NCI-H2196 treated with DMSO at 0.1 percent for 48 hours (cell line): ENCODE measurements at regions not wholly inside any gene's neighbourhood (a gene's known extent, or its start where the extent isn't known, plus 50 kb on each side); places are given as distances from the start of the nearest gene placed in this dataset.

Experiments
- DNase-seq: peaks from one replicate; lab custom pipeline; 2025; ENCODE audit not compliant: unreplicated experiment; lab: John Stamatoyannopoulos, UW

DNA sequence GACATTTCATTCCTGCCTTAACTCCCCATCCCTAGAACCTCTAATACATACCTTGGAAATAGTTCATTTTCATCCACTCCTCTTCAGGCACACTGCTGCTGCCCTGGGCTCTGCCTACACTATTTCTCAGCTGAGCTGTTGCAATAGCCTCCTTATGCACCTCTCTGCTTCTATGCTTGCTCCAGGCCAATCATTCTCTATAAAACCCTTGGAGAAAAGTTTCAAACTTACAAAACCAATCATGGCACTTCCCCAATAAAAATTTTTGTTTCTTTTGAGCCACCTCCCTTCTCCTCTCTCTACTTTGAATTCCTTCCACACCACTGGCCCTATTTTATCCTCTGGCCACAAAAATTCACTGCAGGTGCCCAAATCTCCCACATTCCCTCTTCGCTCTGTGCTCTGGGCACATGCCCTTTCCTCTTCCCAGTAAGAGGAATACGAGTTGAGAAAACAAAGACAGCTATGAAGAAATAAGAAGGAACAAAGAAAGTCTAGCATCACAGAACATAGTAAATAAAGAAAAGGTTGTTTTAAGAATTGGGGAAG, 301.4 kb downstream of the ELAVL2 start:
- DNase-seq: no peak

DNA sequence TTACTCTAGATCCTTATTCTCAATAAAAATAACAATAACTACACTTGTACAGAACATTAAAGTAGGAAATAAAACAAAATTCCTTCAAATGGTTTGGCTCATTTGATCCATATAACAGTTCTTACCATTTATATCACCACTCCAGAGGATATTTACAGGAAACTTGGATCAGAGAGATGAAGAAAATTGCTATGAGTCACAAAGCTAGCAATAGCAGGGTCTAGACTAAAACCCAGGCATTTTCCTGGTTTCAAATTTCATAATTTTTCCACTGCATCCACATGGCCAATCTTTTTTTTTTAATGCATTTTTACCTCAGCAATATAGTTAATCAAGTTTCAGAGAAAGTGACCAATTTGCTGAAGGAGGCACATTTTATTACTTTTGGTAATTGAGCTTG, 299.2 kb downstream of the ELAVL2 start:
- no peak for DNase-seq

DNA sequence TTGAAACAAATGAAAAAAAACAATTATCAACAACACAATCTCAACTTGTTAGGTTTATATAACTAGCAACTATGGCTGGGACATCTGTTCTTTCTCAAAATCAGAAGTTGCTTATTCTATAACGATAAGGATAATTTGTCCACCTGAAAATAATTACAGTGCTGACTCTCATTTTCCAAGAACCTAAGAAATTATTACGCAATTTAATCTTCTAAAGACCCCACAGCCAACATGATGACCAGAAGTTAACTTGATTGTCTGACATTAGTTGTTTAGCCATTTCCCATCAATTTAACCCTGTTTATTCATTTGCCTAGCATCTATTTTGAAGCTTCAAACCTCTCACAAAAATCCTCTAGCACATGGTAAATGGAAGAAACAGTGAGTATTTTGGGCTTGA, 293.8 kb downstream of the ELAVL2 start:
- DNase-seq: no peak

DNA sequence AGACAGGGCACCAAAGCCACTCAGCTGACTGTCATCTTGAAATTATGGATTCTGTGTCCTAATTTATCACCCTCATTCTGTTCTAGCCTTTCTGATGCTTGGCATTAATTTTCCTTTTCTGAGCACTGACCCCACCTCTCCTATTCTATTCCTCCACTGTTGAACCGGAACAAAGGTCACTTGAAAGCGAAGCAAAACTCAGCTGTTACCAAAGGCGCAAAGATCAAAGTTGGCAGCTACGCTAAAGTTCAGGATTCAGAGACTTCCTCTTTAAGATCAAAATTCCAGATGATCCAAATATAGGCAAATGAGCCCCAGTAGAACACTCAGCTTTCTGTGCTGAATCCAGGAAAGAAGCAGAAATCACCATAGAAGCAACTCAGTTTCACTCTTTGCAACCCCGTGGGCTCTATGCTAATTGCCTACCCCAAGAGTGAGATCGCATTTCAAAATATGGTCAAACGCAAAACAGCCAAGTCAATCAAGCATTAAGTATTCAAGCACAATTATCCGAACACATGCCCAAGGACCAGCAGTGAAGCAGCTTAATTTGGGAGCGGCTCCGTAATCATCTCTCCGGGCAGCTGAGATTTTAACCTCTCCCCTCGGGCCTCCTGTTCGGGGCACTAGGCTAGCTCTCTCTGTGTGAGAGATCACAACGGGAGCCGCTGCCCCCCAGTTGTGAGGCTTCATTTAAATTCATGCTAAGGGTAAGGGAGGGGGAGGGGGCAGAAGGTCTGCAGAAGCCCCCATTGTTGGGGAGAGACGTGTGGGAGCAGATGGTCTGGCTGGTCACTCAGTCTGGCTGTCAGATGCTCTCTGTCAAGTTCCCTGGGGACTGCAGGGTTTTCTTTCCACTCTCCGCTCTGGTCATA, 288.6 kb downstream of the ELAVL2 start:
- DNase-seq: no peak

DNA sequence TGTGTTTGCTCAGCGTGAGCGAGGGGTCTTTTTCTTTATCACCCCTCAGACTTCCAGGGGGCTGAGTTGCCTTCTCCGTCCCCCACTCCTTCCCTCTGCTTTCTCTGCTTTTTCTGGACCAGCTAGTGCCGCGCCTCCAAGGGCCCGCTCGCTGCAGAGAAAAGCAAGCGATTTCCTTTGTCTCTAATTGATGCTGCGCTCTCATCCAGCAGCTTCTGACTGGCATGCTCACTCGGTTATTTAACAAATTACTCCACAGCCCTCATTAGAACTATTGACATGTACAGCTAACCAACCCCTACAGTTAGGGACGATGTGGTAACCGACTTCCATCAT, 288.0 kb downstream of the ELAVL2 start:
- DNase-seq: no peak

DNA sequence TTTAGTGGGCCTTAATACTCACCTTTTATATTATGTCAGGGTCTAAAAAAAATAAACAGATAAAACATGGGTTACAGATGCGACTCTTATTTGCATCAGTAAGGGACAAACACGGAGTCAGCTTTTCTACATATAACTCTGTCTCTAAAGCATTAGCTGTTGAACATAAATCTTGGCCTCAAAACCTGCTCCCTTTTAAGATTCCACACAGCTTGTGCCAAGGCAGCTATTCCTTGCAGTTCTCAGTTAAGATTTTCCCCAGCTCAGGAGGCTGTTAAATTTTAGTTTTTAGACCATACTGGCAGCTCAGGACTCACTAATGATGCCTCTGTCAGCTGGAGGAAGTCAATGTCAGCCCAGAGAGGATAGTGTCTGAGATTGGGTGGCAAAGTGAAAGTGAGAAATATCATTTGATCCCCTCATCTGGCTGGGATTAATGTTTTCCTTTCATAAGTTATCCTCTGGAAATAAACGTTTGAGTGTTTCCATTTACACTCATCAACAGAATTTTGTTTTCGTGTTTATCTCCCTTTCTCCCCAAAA, 287.5 kb downstream of the ELAVL2 start:
- DNase-seq: no peak

DNA sequence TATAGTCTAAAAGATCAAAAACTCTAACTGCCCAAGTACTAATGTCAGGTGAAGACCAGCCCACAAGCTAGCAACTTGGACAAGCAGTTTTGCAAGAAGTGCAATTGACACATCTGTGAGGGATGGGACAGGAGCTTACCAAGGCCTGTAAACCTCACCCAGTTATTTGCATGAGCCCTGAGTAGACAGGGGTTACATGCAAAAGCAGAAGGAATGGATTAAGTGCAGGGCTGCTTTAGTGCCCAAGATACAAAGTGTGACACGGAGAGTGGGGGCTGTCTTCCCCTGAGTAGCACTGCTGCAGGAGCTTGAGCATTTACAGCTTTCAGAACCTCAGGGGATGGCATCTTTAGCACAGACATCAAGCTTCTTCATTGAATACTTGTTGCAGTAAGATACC, 286.7 kb downstream of the ELAVL2 start:
- DNase-seq: no peak

DNA sequence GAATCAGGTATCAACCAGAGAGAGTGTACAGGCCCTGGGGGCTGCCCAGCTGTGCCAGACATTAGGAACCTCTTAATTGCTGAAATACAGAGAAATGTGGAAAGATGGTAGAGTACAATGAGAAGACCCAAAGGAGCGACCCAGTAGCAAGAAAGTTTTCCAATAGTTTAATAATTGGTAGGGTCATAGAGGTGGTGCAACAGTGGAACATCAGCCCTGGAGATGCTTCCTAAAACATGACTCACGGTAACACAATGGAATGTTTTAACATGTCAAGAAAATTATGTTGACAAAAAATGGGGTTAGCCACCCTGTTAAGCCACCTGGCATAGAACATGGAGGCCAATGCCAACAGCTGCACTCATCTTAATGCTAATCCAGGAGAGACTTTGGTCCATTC, 284.1 kb downstream of the ELAVL2 start:
- no peak for DNase-seq

DNA sequence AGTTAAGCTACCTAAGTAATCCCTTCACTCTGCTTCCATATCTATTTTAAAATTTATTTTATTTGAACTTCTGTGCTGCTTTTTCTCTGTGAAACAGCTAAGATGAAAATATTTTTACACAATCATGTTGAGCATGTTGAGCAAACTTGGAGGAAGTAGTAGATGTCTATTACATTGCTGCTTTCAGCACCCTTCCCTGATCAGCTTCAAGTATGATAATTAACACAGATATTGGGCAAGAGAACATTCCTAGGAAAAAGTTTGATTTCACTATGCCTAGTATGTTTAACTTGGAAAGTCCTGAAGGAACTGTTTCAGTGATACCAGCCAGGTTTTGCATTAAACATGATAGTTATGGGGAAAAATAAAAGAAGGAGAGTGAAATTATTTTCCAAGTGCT, 283.6 kb downstream of the ELAVL2 start:
- DNase-seq: no peak

DNA sequence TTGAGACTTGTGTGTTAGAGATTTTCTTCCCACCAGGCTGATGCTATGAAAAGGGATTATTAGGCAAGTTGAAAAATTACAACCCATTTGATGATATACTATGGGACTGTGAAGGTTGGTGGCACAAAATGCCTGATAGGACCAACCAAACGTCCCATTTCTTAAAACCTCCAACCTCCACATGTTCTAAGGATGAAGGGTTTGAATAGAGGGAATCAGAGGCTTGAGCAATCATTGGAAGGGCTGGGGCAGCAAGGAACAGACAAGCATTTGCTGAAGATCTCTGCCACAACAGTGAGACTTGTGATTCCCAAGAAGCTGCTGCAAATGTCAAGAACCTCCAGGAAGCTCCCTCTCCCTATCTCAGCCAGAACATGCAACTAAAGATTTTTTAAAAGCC, 283.1 kb downstream of the ELAVL2 start:
- no peak for DNase-seq

DNA sequence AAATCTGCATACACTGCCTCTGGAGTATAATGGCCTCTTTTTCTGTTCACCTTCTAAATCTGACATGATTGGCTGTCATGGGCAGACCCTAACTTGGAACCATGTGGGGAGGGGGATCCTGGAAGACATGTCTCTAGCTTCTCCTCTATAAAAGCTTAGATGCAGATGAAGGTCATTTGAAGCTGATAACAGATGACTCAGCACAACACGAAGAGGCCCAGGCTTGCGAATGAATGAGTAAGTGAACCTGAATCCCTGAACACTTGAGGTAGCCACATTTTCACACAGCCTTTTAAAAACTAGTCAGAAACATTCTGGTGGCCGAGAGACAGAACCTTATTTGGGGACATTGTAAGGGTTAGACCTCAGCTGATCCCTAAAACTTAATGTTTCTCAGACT, 282.6 kb downstream of the ELAVL2 start:
- no peak for DNase-seq

DNA sequence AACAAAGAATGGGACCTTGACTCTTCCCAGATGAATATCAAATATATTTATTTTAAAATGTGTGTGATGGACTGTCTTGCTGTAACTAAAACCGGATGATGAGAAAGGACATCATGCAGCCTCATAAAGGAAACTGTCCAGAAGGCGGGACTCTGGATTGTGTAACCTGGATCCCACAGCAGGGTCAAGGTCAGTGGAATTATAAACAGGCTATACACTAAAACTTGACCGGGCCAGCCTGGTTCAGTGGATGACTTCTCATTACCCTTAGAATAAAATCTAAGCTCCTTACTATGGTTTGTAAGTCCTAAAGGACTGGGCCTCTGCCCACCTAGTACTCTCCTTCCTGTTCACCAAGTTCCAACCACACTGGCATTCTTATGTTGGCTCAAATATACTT, 280.3 kb downstream of the ELAVL2 start:
- DNase-seq: no peak

DNA sequence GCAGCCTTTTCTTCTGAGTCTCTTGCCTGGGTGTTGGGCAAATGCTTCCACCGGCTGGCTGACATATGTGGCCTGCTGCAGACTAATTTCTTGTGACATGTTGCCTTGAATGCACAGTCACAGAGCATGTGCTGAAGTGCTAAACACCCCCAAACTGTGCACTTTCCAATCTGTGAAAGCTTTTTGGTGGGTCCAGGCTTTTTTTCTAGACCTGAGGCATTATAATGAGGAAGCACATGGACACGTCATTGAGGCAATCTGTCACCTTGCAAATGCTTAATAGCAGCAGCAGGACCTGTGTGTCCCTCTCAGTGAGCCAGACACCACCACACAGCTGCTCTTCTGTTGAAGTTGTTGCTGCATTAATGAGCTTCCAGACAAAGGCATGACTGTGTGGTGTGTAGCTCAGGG, 274.7 kb downstream of the ELAVL2 start:
- DNase-seq: no peak

DNA sequence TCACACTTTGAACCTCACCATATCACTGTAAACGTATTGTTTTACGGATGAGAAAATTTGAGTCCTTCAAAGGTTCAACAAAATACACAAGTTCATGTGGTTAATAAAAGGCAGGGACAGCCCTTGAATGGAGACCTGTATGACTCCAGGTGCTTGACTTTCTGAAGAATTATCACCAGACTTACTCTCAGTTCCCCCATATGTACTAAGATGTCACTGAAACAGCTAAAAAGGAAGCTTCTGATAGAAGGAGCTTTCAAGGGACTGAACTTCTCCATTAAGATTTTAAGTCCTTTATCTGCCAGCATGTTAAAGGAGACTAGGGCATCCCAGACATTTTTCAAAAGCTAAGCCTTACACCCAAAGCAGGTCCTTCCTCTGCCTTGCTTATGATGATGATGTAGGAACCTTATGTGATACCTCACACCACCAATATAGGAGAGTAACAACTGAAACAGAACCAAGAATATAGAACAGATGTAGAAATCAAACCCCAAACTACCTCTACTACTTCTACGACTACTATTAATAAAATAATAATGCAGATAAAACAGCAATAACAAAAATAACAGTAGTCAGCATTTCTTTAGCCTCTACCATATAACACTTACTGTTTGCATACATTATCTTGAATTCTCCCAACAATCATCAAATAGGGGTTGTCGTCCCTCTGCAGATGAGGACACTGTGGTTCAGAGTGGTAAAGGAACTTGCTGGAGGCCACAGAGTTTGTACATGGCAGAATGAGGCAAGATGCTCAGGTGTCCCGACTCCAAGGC, 273.9 kb downstream of the ELAVL2 start:
- DNase-seq: no peak

DNA sequence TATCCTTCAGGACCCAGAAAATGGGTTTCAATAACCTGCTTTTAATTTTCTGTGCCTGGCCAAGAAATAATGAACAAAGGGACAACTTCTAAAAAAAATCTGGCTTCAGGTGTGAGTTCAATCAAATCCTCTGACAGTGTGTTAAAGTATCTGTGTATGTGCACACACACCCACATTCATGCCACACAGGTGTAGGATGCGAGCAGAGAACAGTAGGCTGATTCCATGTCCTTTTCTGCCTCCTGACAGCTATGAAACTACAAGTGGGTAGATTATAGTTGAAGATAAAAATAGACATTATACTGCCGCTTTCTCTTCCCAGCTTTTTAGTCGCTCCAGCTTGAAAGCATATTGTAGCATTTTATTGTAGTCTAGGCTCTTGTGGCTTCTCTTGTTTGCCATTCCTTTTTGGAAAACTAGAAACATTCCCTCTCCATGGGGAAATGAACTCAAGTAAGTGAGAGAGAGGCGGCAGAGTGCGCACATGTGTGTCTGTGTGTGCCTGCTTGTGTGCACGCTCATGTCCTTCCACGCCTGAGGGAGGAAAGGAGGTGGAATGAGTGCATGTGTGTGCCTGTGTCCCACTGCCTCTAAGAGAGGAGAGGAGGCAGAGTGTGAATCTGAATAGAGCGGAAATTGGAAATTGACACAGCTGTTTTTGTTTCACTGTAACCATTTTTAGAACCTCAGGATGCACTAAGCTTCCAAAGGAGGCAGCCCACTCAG, 273.0 kb downstream of the ELAVL2 start:
- no peak for DNase-seq

DNA sequence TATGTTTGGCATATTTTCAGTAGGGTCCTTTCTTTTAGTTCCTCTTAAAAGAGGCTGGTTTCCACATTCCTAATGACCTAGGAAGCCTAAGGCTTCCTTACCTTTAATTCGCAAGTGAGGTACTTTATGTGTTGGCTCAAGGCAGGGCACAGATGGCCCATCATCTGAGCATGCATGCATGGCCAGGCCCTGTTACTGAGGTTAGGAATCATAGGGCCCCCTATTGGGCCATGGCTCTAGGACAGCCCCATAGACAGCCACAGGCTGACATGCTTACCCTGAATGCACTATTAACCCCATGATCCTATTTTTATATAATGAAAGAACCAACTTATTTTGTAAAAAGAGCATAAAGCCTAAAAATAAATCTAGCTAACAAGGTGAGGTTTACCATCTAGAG, 271.4 kb downstream of the ELAVL2 start:
- no peak for DNase-seq

DNA sequence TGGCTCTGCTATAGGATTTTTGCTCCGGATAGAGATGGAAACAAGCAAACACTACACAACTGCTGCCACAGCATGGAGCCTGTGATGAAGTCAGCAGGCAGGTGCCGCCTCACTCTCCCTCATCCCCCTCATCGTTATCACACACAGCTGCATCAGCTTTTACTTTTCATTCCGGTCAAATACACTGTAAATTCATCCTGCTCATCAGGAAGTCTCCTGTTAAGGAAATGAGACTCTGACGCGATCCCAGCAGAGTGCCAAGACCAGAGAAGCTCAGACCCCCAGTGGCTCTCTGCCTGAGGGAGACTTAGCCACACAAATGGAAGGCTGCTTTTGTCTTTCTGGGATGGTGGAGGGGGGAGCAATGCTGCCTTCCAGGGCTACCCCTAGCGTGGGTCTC, 270.2 kb downstream of the ELAVL2 start:
- no peak for DNase-seq

DNA sequence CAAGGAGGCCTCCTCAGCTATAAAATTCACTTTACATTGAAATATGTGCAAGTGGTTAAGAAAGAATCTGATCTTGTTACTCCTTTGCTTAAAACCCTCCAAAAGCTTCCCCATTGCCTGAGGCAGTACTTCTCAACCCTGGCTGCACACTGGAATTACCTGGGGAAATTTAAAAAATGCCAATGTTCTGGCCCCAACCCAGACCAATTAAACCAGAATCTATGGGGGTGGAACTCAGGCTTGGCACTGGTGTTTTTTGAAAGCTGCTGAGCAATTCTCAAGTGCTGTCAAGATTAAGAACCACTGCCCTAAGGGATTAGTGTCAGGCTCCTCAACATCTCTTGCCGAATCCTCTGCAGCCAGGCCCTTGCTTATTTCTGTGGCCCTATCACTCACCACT, 269.6 kb downstream of the ELAVL2 start:
- no peak for DNase-seq

DNA sequence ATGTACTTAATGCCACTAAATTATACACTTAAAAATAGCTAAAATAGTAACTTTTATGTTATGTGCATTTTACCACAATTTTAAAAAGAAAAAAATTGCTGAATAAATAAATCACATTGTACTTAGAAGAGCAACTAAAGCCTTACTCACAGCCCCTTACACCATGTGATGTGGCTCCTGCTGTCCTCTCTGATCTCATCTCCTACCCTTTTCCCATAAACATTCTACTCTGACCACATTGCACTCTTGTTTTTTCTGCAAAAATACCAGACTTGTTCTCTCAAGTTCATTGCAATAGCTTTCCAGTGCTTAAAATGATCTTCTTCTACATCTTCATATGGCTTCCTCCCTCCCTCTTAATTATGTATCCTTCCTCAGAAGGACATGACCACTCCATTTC, 268.4 kb downstream of the ELAVL2 start:
- no peak for DNase-seq

DNA sequence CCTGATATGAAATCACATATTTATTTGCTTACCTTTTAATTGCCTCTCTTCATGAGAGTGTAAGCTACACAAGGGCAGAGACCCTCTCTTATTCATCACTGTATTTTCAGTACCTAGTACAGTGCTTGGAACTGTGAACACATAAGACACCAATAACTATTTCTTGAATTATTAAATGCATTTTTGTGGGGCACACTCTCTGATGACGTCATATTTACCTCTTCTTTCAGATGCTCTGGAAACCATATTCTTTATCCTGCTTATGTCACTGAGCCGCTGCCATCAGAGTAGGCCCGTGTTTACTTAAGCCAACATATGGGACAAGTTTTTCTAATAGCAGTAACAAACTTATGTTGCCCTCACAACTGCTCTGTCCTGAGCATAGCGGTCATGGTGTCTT, 266.5 kb downstream of the ELAVL2 start:
- DNase-seq: no peak

DNA sequence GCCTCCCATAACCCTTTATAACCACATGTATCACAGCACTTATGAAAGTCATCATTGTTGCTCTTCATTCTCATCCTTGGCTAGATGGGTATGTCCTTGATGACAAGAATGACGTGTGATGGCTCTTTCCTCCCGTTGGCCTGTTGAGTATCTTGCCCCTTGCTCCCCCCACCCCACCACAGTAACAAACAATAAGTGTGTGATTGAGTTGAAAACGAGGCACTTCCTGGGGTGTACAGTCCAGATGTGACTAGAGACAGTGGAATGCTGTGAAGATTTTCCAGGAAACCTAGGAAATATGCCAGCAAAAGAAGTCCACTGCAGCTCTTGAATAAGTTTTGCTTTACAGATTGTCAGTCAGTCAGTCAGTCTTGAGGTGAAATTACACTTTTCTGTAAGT, 262.5 kb downstream of the ELAVL2 start:
- DNase-seq: no peak
